PFSK-1 (cell line): ENCODE measurements at regions not wholly inside any gene's neighbourhood (a gene's known extent, or its start where the extent isn't known, plus 50 kb on each side); places are given as distances from the start of the nearest gene placed in this dataset.

Experiments
- FOXP2 ChIP-seq: optimal IDR thresholded peaks from 2 replicates; pipeline ENCODE3; 2011; ENCODE audit warnings: borderline replicate concordance, control low read depth, inconsistent platforms; ENCODE audit not compliant: insufficient read depth; ENCODE audit errors: extremely low read length, extremely low read depth
- POLR2AphosphoS5 ChIP-seq: IDR thresholded peaks from 2 replicates; pipeline ENCODE4 v1.6.1; 2012; ENCODE audit warnings: low read depth, mild to moderate bottlenecking, control low read depth, low read length, moderate library complexity
- SIN3A ChIP-seq: IDR thresholded peaks from 2 replicates; pipeline ENCODE4 v1.6.1; 2012; ENCODE audit warnings: mild to moderate bottlenecking, low read length, moderate library complexity, borderline replicate concordance; ENCODE audit not compliant: insufficient read depth
- TAF1 ChIP-seq: IDR thresholded peaks from 2 replicates; pipeline ENCODE4 v1.6.1; 2012; ENCODE audit warnings: low read length, control low read depth, borderline replicate concordance; ENCODE audit not compliant: insufficient read depth
- TF ChIP-seq, protein P1 (sequence below), 2 experiments: IDR thresholded peaks; 2 replicates each; pipeline versions ENCODE4 v1.6.1 to v1.8.0; 2011 to 2012; ENCODE audit warnings: low read depth in 2 of 2, low read length in 2 of 2, control low read depth in 1 of 2, inconsistent platforms in 1 of 2, mild to moderate bottlenecking in 1 of 2, moderate library complexity in 1 of 2; ENCODE audit not compliant: insufficient read depth in 1 of 2

DNA sequence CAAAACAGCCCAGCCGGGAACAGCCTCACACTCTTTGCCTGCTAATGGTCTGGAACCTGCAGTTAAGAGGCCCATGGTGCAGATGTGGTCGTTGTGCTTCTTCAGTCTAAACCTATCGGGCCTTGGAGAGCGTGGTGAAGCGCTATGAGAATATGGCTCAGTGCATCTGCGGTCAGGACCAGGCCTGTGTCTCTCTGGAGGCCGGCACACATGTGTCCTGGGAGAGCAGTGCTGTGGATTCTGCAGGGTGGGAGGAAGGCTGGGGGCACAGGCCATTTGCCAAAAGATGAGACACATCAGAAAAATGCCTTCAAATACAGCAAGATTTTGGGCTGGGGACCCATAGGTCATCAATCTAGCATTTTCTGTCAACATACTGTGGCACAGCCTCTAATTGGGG, 231.5 kb upstream of the GLI3 start:
- TF ChIP-seq TAF1 (no peak), POLR2AphosphoS5 (no peak), SIN3A (no peak), FOXP2 (no peak)
- TF ChIP-seq, protein P1, sequence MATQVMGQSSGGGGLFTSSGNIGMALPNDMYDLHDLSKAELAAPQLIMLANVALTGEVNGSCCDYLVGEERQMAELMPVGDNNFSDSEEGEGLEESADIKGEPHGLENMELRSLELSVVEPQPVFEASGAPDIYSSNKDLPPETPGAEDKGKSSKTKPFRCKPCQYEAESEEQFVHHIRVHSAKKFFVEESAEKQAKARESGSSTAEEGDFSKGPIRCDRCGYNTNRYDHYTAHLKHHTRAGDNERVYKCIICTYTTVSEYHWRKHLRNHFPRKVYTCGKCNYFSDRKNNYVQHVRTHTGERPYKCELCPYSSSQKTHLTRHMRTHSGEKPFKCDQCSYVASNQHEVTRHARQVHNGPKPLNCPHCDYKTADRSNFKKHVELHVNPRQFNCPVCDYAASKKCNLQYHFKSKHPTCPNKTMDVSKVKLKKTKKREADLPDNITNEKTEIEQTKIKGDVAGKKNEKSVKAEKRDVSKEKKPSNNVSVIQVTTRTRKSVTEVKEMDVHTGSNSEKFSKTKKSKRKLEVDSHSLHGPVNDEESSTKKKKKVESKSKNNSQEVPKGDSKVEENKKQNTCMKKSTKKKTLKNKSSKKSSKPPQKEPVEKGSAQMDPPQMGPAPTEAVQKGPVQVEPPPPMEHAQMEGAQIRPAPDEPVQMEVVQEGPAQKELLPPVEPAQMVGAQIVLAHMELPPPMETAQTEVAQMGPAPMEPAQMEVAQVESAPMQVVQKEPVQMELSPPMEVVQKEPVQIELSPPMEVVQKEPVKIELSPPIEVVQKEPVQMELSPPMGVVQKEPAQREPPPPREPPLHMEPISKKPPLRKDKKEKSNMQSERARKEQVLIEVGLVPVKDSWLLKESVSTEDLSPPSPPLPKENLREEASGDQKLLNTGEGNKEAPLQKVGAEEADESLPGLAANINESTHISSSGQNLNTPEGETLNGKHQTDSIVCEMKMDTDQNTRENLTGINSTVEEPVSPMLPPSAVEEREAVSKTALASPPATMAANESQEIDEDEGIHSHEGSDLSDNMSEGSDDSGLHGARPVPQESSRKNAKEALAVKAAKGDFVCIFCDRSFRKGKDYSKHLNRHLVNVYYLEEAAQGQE (IDR thresholded peaks at IDR 0.05; ENCODE audit: insufficient read depth in 1 of 2, low read depth in 2 of 2, low read length in 2 of 2) = no peak

DNA sequence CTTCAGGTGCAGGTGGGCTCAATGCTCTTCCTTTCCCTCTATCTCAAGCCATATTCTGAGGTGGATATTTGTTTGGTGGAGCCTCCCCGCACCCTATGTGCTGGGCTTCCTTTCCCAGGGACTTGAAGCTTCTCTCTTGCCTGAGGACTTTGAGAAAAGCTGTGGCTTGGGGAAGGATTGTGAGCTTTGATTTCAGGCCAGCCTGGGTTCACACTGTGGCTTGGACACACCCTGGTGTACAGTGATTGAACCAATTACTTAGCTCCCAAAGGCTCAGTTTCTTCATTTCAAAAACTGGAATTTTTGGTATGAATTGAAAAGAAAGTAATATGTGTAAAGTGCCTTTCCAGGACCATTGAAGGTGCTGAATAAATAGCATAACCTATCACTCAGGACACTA, 224.5 kb upstream of the GLI3 start:
- no peak for TF ChIP-seq SIN3A
- TF ChIP-seq POLR2AphosphoS5 = no peak
- TF ChIP-seq FOXP2 = no peak
- TF ChIP-seq, protein P1 (IDR thresholded peaks at IDR 0.05; ENCODE audit: insufficient read depth in 1 of 2, low read depth in 2 of 2, low read length in 2 of 2) = no peak
- TF ChIP-seq TAF1 = no peak

GRCh38 chr7:42460933-42461332, 223.9 kb upstream of the GLI3 start:
- no peak for TF ChIP-seq POLR2AphosphoS5
- TF ChIP-seq, protein P1 (IDR thresholded peaks at IDR 0.05; ENCODE audit: insufficient read depth in 1 of 2, low read depth in 2 of 2, low read length in 2 of 2) = no peak
- no peak for TF ChIP-seq FOXP2
- no peak for TF ChIP-seq SIN3A
- TF ChIP-seq TAF1 = no peak

GRCh38 chr7:42460148-42460547, 223.1 kb upstream of the GLI3 start:
- no peak for TF ChIP-seq POLR2AphosphoS5
- TF ChIP-seq SIN3A = no peak
- no peak for TF ChIP-seq FOXP2
- no peak for TF ChIP-seq TAF1
- TF ChIP-seq, protein P1 (IDR thresholded peaks at IDR 0.05; ENCODE audit: insufficient read depth in 1 of 2, low read depth in 2 of 2, low read length in 2 of 2) = no peak

- TF ChIP-seq SIN3A (no peak), TAF1 (no peak), FOXP2 (no peak), POLR2AphosphoS5 (no peak)
- TF ChIP-seq, protein P1 (IDR thresholded peaks at IDR 0.05; ENCODE audit: insufficient read depth in 1 of 2, low read depth in 2 of 2, low read length in 2 of 2) = no peak
Observed at GRCh38 chr7:42457663-42458062, 220.7 kb upstream of the GLI3 start.
